A549 (cell line): ENCODE measurements at regions not wholly inside any gene's neighbourhood (a gene's known extent, or its start where the extent isn't known, plus 50 kb on each side); places are given as distances from the start of the nearest gene placed in this dataset.

Experiments used
- ATAC-seq, 2 experiments: fragments of 200-7000 bp in 1 of 2; fragments of >200 bp in 1 of 2; cut with Nextera tagmentation in 1 of 2; cut with Tn5 transposase in 1 of 2; 3 replicates each; pipeline versions ENCODE4 v1.8.0 to v1.9.1; 2018 to 2020; ENCODE audit warnings: mild to moderate bottlenecking in 1 of 2, moderate library complexity in 1 of 2
- CTCF ChIA-PET: fragments of 300-600 bp; sonication (Branson Sonifier 250); formaldehyde crosslinking; extraction: SDS; loops from one replicate; lab custom pipeline; 2021; ENCODE audit warnings: antibody characterized with exemption, inconsistent platforms; lab: Yijun Ruan, JAX
- POLR2A ChIA-PET: fragments of 350-600 bp; formaldehyde crosslinking; extraction: SDS; loops from one replicate; lab custom pipeline; 2021; ENCODE audit warnings: antibody characterized with exemption, inconsistent platforms; lab: Yijun Ruan, JAX
- DNase-seq, 2 experiments: peaks; one replicate each; pipeline versions ENCODE4 v3.0.0 to v3.0.0-alpha.2; 2011 to 2016; ENCODE audit warnings: low read depth in 1 of 2, low spot score in 1 of 2
- FAIRE-seq: peaks from 2 replicates; lab custom pipeline; 2011; peaks lifted over from hg19 to GRCh38; lab: Jason Lieb, UNC
- H3K27ac ChIP-seq, 2 experiments: fragments of >200 bp; sonication (Bioruptor Twin); formaldehyde crosslinking; 3 replicates each; pipeline ENCODE4 v1.5.1; 2016 to 2017
- H3K4me1 ChIP-seq: fragments of >200 bp; sonication (Bioruptor Twin); formaldehyde crosslinking; 3 replicates; pipeline ENCODE4 v1.6.1; 2016
- H3K4me2 ChIP-seq: fragments of >200 bp; sonication (Bioruptor Twin); formaldehyde crosslinking; 3 replicates; pipeline ENCODE4 v1.6.1; 2016
- H3K4me3 ChIP-seq: fragments of >200 bp; sonication (Bioruptor Twin); formaldehyde crosslinking; 3 replicates; pipeline ENCODE4 v1.5.1; 2016
- H3K9me3 ChIP-seq: fragments of >200 bp; sonication (Bioruptor Twin); formaldehyde crosslinking; 3 replicates; pipeline ENCODE4 v1.6.1; 2016
- CHD2 ChIP-seq: fragments of 150-350 bp; IDR thresholded peaks from 2 replicates; pipeline ENCODE4 v1.6.1; 2014; ENCODE audit warnings: low read length; ENCODE audit not compliant: partially characterized antibody
- CTCF ChIP-seq: fragments of >200 bp; sonication (Bioruptor Twin); formaldehyde crosslinking; IDR thresholded peaks from 3 replicates; pipeline ENCODE4 v1.5.1; 2016
- EHF ChIP-seq: fragments of 250-450 bp; sonication (Bioruptor Pico); IDR thresholded peaks from 2 replicates; pipeline ENCODE4 v1.5.0; 2020; ENCODE audit warnings: mild to moderate bottlenecking
- ESRRA ChIP-seq: fragments of 150-350 bp; IDR thresholded peaks from 2 replicates; pipeline ENCODE4 v1.6.1; 2014; ENCODE audit warnings: mild to moderate bottlenecking, low read length, borderline replicate concordance
- FOSB ChIP-seq: fragments of 250-450 bp; sonication (Bioruptor Pico); IDR thresholded peaks from 2 replicates; pipeline ENCODE4 v1.5.0; 2020; ENCODE audit warnings: mild to moderate bottlenecking, moderate library complexity
- FOSL2 ChIP-seq, 2 experiments: fragments of 450-650 bp in 1 of 2; fragments of >200 bp in 1 of 2; sonication (Bioruptor Twin) in 1 of 2; formaldehyde crosslinking; IDR thresholded peaks; 2 replicates each; pipeline versions ENCODE4 v1.5.0 to v1.6.1; 2016 to 2020; ENCODE audit warnings: mild to moderate bottlenecking in 1 of 2, moderate library complexity in 1 of 2
- FOXS1 ChIP-seq: fragments of 250-450 bp; sonication (Bioruptor Pico); IDR thresholded peaks from 2 replicates; pipeline ENCODE4 v1.5.0; 2020; ENCODE audit warnings: mild to moderate bottlenecking, moderate library complexity
- HOXB5 ChIP-seq: fragments of 250-450 bp; sonication (Bioruptor Pico); IDR thresholded peaks from 2 replicates; pipeline ENCODE4 v1.5.0; 2020; ENCODE audit warnings: mild to moderate bottlenecking, moderate library complexity
- JUN ChIP-seq, 2 experiments: fragments of >200 bp; sonication (Bioruptor Twin); formaldehyde crosslinking; IDR thresholded peaks; 2 replicates in 1 of 2; 3 replicates in 1 of 2; pipeline ENCODE4 v1.6.1; 2016 to 2017
- JUNB ChIP-seq: fragments of >200 bp; sonication (Bioruptor Twin); formaldehyde crosslinking; IDR thresholded peaks from 2 replicates; pipeline ENCODE4 v1.6.1; 2016
- KDM5A ChIP-seq: fragments of 200-600 bp; sonication (generic); IDR thresholded peaks from 2 replicates; pipeline ENCODE4 v1.6.1; 2016; ENCODE audit warnings: antibody characterized with exemption, mild to moderate bottlenecking
- MAFK ChIP-seq: fragments of 450-650 bp; IDR thresholded peaks from 2 replicates; pipeline ENCODE4 v1.6.1; 2014; ENCODE audit not compliant: partially characterized antibody
- MAX ChIP-seq: IDR thresholded peaks from 2 replicates; pipeline ENCODE4 v1.6.1; 2012
- NR3C1 ChIP-seq: fragments of >200 bp; sonication (Bioruptor Twin); formaldehyde crosslinking; IDR thresholded peaks from 3 replicates; pipeline ENCODE4 v1.6.1; 2017
- PHF8 ChIP-seq: fragments of 200-600 bp; sonication (generic); IDR thresholded peaks from 2 replicates; pipeline ENCODE4 v1.6.1; 2016; ENCODE audit warnings: low read depth, mild to moderate bottlenecking, antibody characterized with exemption, moderate library complexity, borderline replicate concordance
- POLR2A ChIP-seq: IDR thresholded peaks from 2 replicates; pipeline ENCODE4 v1.6.1; 2012; ENCODE audit warnings: mild to moderate bottlenecking, low read length
- POLR2AphosphoS2 ChIP-seq: conservative IDR thresholded peaks from 2 replicates; pipeline ENCODE4 v1.6.1; 2012; ENCODE audit warnings: low read length, improper control_type of control experiment, inconsistent platforms
- RAD21 ChIP-seq, 2 experiments: fragments of >200 bp in 1 of 2; sonication (Bioruptor Twin) in 1 of 2; formaldehyde crosslinking in 1 of 2; IDR thresholded peaks in 1 of 2; conservative IDR thresholded peaks in 1 of 2; 2 replicates in 1 of 2; 3 replicates in 1 of 2; pipeline ENCODE4 v1.6.1; 2012 to 2018; ENCODE audit warnings: inconsistent platforms in 1 of 2
- RARB ChIP-seq: fragments of 250-450 bp; sonication (Bioruptor Pico); IDR thresholded peaks from 2 replicates; pipeline ENCODE4 v1.8.0; 2021; ENCODE audit warnings: mild to moderate bottlenecking, moderate library complexity
- RFX5 ChIP-seq: fragments of 450-650 bp; IDR thresholded peaks from 2 replicates; pipeline ENCODE4 v1.7.1; 2014; ENCODE audit warnings: antibody characterized with exemption, mild to moderate bottlenecking, moderate library complexity
- SREBF2 ChIP-seq: fragments of 450-650 bp; IDR thresholded peaks from 2 replicates; pipeline ENCODE4 v1.6.1; 2014; ENCODE audit warnings: mild to moderate bottlenecking, moderate library complexity
- TFCP2L1 ChIP-seq: fragments of 250-450 bp; sonication (Bioruptor Pico); IDR thresholded peaks from 2 replicates; pipeline ENCODE4 v1.5.0; 2021; ENCODE audit warnings: mild to moderate bottlenecking
- ZC3H11A ChIP-seq: fragments of 450-650 bp; IDR thresholded peaks from 2 replicates; pipeline ENCODE4 v1.6.1; 2014; ENCODE audit warnings: antibody characterized with exemption, mild to moderate bottlenecking
- ZFP36 ChIP-seq: fragments of 450-650 bp; IDR thresholded peaks from 2 replicates; pipeline ENCODE4 v1.6.1; 2014; ENCODE audit warnings: borderline replicate concordance; ENCODE audit not compliant: partially characterized antibody
- ZNF302 ChIP-seq: fragments of 250-450 bp; sonication (Bioruptor Pico); IDR thresholded peaks from 2 replicates; pipeline ENCODE4 v1.9.0; 2021; ENCODE audit warnings: inconsistent platforms, mild to moderate bottlenecking, moderate library complexity
- ZSCAN20 ChIP-seq: fragments of 250-450 bp; sonication (Bioruptor Pico); IDR thresholded peaks from 2 replicates; pipeline ENCODE4 v1.8.0; 2022; ENCODE audit warnings: mild to moderate bottlenecking, moderate library complexity
- WGBS: methylation state at CpG from one replicate; pipeline ENCODE4 v1.1.6; 2017; ENCODE audit errors: missing lambda C conversion rate; 5-methylcytosine and 5-hydroxymethylcytosine counted together
- TF ChIP-seq, protein P1 (sequence below): fragments of 150-350 bp; IDR thresholded peaks from 2 replicates; pipeline ENCODE4 v1.6.1; 2014; ENCODE audit warnings: low read depth, mild to moderate bottlenecking, low read length
- TF ChIP-seq, protein P2 (sequence below): fragments of >200 bp; sonication (Bioruptor Twin); formaldehyde crosslinking; IDR thresholded peaks from 2 replicates; pipeline ENCODE4 v1.6.1; 2016
- TF ChIP-seq, protein P3 (sequence below): fragments of 450-650 bp; IDR thresholded peaks from 2 replicates; pipeline ENCODE4 v1.6.1; 2014; ENCODE audit warnings: antibody characterized with exemption

DNA sequence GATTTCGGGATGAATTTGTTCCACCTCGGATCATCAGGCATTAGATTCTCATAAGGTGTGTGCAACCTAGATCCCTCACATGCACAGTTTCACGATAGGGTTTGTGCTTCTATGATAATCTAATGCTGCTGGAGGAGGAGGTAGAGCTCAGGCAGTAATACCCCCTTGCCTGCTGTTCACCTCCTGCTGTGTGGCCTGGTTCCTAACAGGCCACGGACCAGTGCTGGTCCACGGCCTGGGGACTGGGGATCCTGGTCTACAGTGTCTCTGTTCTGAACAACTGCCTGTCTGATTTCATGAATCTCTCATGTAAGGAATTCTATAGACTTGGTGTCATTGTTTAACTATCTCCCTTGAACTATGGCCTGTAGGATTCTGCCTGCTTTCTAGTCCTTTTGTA lies 269.9 kb downstream of the SPRY1 start:
- Histone ChIP-seq H3K27ac (no peak overlapping the region), H3K9me3 (no peaks in the 10 kb centered on the region), H3K4me3 (no peak overlapping the region), H3K4me2 (no peak overlapping the region), H3K4me1 (no peaks in the 10 kb centered on the region)
- WGBS, result 65% methylated on average over 5 of the region's 5 CpGs
- no peak for TF ChIP-seq JUNB
- TF ChIP-seq ZC3H11A, result no peak
- TF ChIP-seq SREBF2, result no peak
- TF ChIP-seq RFX5, result no peak
- no peak for TF ChIP-seq FOSL2 (IDR thresholded peaks at IDR 0.05)
- no peak for TF ChIP-seq FOSL2 (CRISPR knock-in tag; IDR thresholded peaks at IDR 0.05)
- no peak for TF ChIP-seq NR3C1
- TF ChIP-seq, protein P1, sequence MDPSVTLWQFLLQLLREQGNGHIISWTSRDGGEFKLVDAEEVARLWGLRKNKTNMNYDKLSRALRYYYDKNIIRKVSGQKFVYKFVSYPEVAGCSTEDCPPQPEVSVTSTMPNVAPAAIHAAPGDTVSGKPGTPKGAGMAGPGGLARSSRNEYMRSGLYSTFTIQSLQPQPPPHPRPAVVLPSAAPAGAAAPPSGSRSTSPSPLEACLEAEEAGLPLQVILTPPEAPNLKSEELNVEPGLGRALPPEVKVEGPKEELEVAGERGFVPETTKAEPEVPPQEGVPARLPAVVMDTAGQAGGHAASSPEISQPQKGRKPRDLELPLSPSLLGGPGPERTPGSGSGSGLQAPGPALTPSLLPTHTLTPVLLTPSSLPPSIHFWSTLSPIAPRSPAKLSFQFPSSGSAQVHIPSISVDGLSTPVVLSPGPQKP, result no peak
- TF ChIP-seq POLR2A, result no peak
- no peak for TF ChIP-seq FOXS1 (CRISPR knock-in tag)
- TF ChIP-seq, protein P2, sequence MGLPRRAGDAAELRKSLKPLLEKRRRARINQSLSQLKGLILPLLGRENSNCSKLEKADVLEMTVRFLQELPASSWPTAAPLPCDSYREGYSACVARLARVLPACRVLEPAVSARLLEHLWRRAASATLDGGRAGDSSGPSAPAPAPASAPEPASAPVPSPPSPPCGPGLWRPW, result no peak
- no peak for TF ChIP-seq HOXB5 (CRISPR knock-in tag)
- no peak for TF ChIP-seq CHD2
- CTCF ChIA-PET, result no interaction called here
- ATAC-seq (no peak), FAIRE-seq (no peak), DNase-seq (no peak)
- POLR2A ChIA-PET, result no interaction called here

DNA sequence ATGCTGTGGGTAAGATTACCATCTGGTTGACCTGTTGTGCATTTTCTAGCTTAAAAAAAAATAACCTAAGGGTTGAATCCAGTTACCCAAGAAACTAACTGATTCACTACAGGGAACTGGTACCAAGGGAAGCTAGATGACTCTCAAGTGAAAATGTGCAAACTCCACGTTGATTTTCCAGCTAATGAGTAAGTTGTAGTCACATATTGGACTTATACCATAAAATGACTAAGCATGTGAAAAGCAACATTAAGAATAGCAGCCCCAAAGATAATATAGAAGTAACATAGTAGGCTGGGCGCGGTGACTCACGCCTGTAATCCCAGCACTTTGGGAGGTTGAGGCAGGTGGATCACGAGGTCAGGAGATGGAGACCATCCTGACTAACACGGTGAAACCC lies 270.9 kb downstream of the SPRY1 start:
- POLR2A ChIA-PET, result no interaction called here
- ATAC-seq, result no peak
- Histone ChIP-seq H3K4me1 (no peaks in the 10 kb centered on the region), H3K4me3 (no peak overlapping the region)
- DNase-seq, result no peak
- FAIRE-seq, result no peak
- TF ChIP-seq, protein P3, sequence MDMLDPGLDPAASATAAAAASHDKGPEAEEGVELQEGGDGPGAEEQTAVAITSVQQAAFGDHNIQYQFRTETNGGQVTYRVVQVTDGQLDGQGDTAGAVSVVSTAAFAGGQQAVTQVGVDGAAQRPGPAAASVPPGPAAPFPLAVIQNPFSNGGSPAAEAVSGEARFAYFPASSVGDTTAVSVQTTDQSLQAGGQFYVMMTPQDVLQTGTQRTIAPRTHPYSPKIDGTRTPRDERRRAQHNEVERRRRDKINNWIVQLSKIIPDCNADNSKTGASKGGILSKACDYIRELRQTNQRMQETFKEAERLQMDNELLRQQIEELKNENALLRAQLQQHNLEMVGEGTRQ, result no peak
- TF ChIP-seq ZFP36 (no peak), CTCF (no peak), JUN (IDR thresholded peaks at IDR 0.05) (no peak), JUNB (no peak), MAX (no peak), POLR2AphosphoS2 (no peak), TFCP2L1 (CRISPR knock-in tag) (no peak), ZNF302 (no peak), ESRRA (no peak), EHF (no peak), FOSB (no peak), ZSCAN20 (CRISPR knock-in tag) (no peak), NR3C1 (no peak), KDM5A (no peak), MAFK (no peak), RAD21 (conservative IDR thresholded peaks at IDR 0.05 in 1 of 2, IDR thresholded peaks at IDR 0.05 in 1 of 2) (no peak), PHF8 (no peak), RFX5 (no peak), RARB (CRISPR knock-in tag) (no peak)
- TF ChIP-seq, all 56 proteins: peak for 0
- CTCF ChIA-PET, result interaction anchor here (0.7 kb wide), 1 partner anchor 561 kb away, joined by 4 read pairs; no protein-coding TSS in a partner anchor
- Histone ChIP-seq H3K4me2 (no peak overlapping the region), H3K9me3 (no peaks in the 10 kb centered on the region), H3K27ac (no peak overlapping the region)
- 76% methylated on average over 6 of the region's 6 CpGs for WGBS
